GM21447 (cell line): ENCODE measurements at regions not wholly inside any gene's neighbourhood (a gene's known extent, or its start where the extent isn't known, plus 50 kb on each side); places are given as distances from the start of the nearest gene placed in this dataset.
A peak's percentile ranks its signal among the peaks of the same experiment; 100 is the strongest.
"Not testable (repeated sequence)": the region's sequence is repeated elsewhere in the genome, so short reads cannot be mapped to it uniquely, and the experiment has no call there.

Experiments
- ATAC-seq: cut with Tn5 transposase; IDR thresholded peaks from one replicate; pipeline ENCODE4 v1.9.1; 2021; ENCODE audit not compliant: unreplicated experiment

- ATAC-seq: not testable (repeated sequence)
These were observed 50.6 kb upstream of the ZNG1B start for GRCh38 chr2:113386780-113387433.

- not testable (repeated sequence) for ATAC-seq
These were observed 57.9 kb upstream of the ZNG1B start for GRCh38 chr2:113379621-113380020.

- ATAC-seq: peak; percentile 91
These were observed 60.5 kb upstream of the ZNG1B start for GRCh38 chr2:113376913-113377445.

- ATAC-seq: peak; percentile 33
These were observed 61.1 kb upstream of the ZNG1B start for GRCh38 chr2:113376253-113376912.

GRCh38 chr2:113374857-113375256 lies 62.6 kb upstream of the ZNG1B start:
- not testable (repeated sequence) for ATAC-seq

GRCh38 chr2:113372258-113372834 lies 65.1 kb upstream of the ZNG1B start:
- ATAC-seq: not testable (repeated sequence)

- peak; percentile 75 for ATAC-seq
These were observed 66.9 kb upstream of the ZNG1B start for GRCh38 chr2:113370478-113371091.

- ATAC-seq: no peak
These were observed 67.5 kb upstream of the ZNG1B start for GRCh38 chr2:113370030-113370429.

GRCh38 chr2:113368581-113368980 lies 68.9 kb upstream of the ZNG1B start:
- not testable (repeated sequence) for ATAC-seq

GRCh38 chr2:113366821-113367220 lies 70.7 kb upstream of the ZNG1B start:
- ATAC-seq: not testable (repeated sequence)

GRCh38 chr2:113365791-113366190 lies 71.7 kb upstream of the ZNG1B start:
- not testable (repeated sequence) for ATAC-seq

- not testable (repeated sequence) for ATAC-seq
These were observed 72.2 kb upstream of the ZNG1B start for GRCh38 chr2:113365290-113365689.

- ATAC-seq: no peak
These were observed 76.4 kb upstream of the ZNG1B start for GRCh38 chr2:113361051-113361450.

GRCh38 chr2:113357071-113357470 lies 78.3 kb upstream of the PAX8 start:
- no peak for ATAC-seq

GRCh38 chr2:113356284-113356683 lies 77.6 kb upstream of the PAX8 start:
- not testable (repeated sequence) for ATAC-seq

GRCh38 chr2:113355339-113356015 lies 76.8 kb upstream of the PAX8 start:
- ATAC-seq: not testable (repeated sequence)

- no peak for ATAC-seq
These were observed 72.9 kb upstream of the PAX8 start for GRCh38 chr2:113351375-113352355.

- not testable (repeated sequence) for ATAC-seq
These were observed 65.1 kb upstream of the PAX8 start for GRCh38 chr2:113343800-113344199.

GRCh38 chr2:113342650-113343049 lies 63.9 kb upstream of the PAX8 start:
- no peak for ATAC-seq

- not testable (repeated sequence) for ATAC-seq
These were observed 63.1 kb upstream of the PAX8 start for GRCh38 chr2:113341870-113342253.
